ENCODE measurements at regions not wholly inside any gene's neighbourhood (a gene's known extent, or its start where the extent isn't known, plus 50 kb on each side); places are given as distances from the start of the nearest gene placed in this dataset.

- no peaks in the 10 kb centered on the region for H3K79me2 ChIP-seq (replicated peaks; ENCODE audit: insufficient read depth, low read length)
- no peaks in the 10 kb centered on the region for H4K20me1 ChIP-seq (ENCODE audit: insufficient read depth)
- H3K27ac ChIP-seq (ENCODE audit: low read length), result no peak overlapping the region
- no peaks in the 10 kb centered on the region for H3K9me2 ChIP-seq (ENCODE audit: insufficient read depth, low read length)
- H3K4me3 ChIP-seq (ENCODE audit: low read length), result no peak overlapping the region
- no peaks in the 10 kb centered on the region for H3K27me3 ChIP-seq (ENCODE audit: insufficient read depth, low read depth, low read length)
- H2AFZ ChIP-seq (ENCODE audit: low read depth, low read length), result no peak overlapping the region
- H3K4me2 ChIP-seq (ENCODE audit: low read length), result no peak overlapping the region
- H3K9me3 ChIP-seq (ENCODE audit: low read length), result no peaks in the 10 kb centered on the region
- no peaks in the 10 kb centered on the region for H3K36me3 ChIP-seq (ENCODE audit: insufficient read depth, low read length)
- H3K9ac ChIP-seq (ENCODE audit: low read length), result no peak overlapping the region
- TF ChIP-seq RAD21 (conservative IDR thresholded peaks at IDR 0.05) (no peak), CTCF (IDR thresholded peaks at IDR 0.05; ENCODE audit: poor library complexity, severe bottlenecking) (no peak), MXI1 (conservative IDR thresholded peaks at IDR 0.05; ENCODE audit: poor library complexity, severe bottlenecking) (no peak), EP300 (conservative IDR thresholded peaks at IDR 0.05; ENCODE audit: poor library complexity, severe bottlenecking) (no peak), REST (IDR thresholded peaks at IDR 0.05; ENCODE audit: borderline replicate concordance) (no peak), TAF1 (IDR thresholded peaks at IDR 0.05; ENCODE audit: low read depth) (no peak), SMC3 (conservative IDR thresholded peaks at IDR 0.05; ENCODE audit: poor library complexity) (no peak), POLR2AphosphoS5 (IDR thresholded peaks at IDR 0.05) (no peak)
- no peaks in the 10 kb centered on the region for H3F3A ChIP-seq (ENCODE audit: insufficient read depth, low read length, poor library complexity, severe bottlenecking)
Measured at GRCh38 chr5:89998519-89999305, 410.8 kb downstream of the CETN3 start.

- Histone ChIP-seq H3F3A (ENCODE audit: insufficient read depth, low read length, poor library complexity, severe bottlenecking) (no peaks in the 10 kb centered on the region), H3K27ac (ENCODE audit: low read length) (no peak overlapping the region), H3K27me3 (ENCODE audit: insufficient read depth, low read depth, low read length) (no peaks in the 10 kb centered on the region), H3K4me3 (ENCODE audit: low read length) (no peak overlapping the region), H3K9me3 (ENCODE audit: low read length) (no peaks in the 10 kb centered on the region), H3K9ac (ENCODE audit: low read length) (no peak overlapping the region), H3K9me2 (ENCODE audit: insufficient read depth, low read length) (no peaks in the 10 kb centered on the region), H2AFZ (ENCODE audit: low read depth, low read length) (no peak overlapping the region), H4K20me1 (ENCODE audit: insufficient read depth) (no peaks in the 10 kb centered on the region), H3K36me3 (ENCODE audit: insufficient read depth, low read length) (no peaks in the 10 kb centered on the region), H3K79me2 (replicated peaks; ENCODE audit: insufficient read depth, low read length) (no peaks in the 10 kb centered on the region), H3K4me2 (ENCODE audit: low read length) (no peak overlapping the region)
- TF ChIP-seq TAF1 (IDR thresholded peaks at IDR 0.05; ENCODE audit: low read depth) (no peak), POLR2AphosphoS5 (IDR thresholded peaks at IDR 0.05) (no peak), MXI1 (conservative IDR thresholded peaks at IDR 0.05; ENCODE audit: poor library complexity, severe bottlenecking) (no peak), EP300 (conservative IDR thresholded peaks at IDR 0.05; ENCODE audit: poor library complexity, severe bottlenecking) (no peak), EZH2 (IDR thresholded peaks at IDR 0.05; ENCODE audit: borderline replicate concordance, insufficient read depth, low read length, poor library complexity, severe bottlenecking) (no peak), REST (IDR thresholded peaks at IDR 0.05; ENCODE audit: borderline replicate concordance) (no peak), SMC3 (conservative IDR thresholded peaks at IDR 0.05; ENCODE audit: poor library complexity) (no peak), RAD21 (conservative IDR thresholded peaks at IDR 0.05) (no peak), CTCF (IDR thresholded peaks at IDR 0.05; ENCODE audit: poor library complexity, severe bottlenecking) (no peak)
Measured at GRCh38 chr5:89996890-89997289, 412.7 kb downstream of the CETN3 start.

Measured in neural cell (in vitro differentiated cells).